Ovary (tissue), 7 donors: ENCODE measurements at regions not wholly inside any gene's neighbourhood (a gene's known extent, or its start where the extent isn't known, plus 50 kb on each side); places are given as distances from the start of the nearest gene placed in this dataset.

ENCODE experiments used
- DNase-seq, 5 donors: peaks; one replicate each; pipeline ENCODE4 v3.0.0-alpha.2; 2019 to 2020
- H3K27ac ChIP-seq, 2 donors: fragments of 200-600 bp; one replicate each; pipeline versions ENCODE4 v1.5.1 to v1.8.0; 2019 to 2022
- H3K27me3 ChIP-seq: fragments of 200-600 bp; one replicate; pipeline ENCODE4 v1.8.0; 2022
- H3K36me3 ChIP-seq: fragments of 200-600 bp; sonication (generic); one replicate; pipeline ENCODE4 v1.5.1; 2019
- H3K4me1 ChIP-seq: one replicate; pipeline ENCODE4 v1.8.1; 2013; ENCODE audit warnings: mild to moderate bottlenecking, moderate library complexity; ENCODE audit not compliant: insufficient read depth
- H3K4me3 ChIP-seq: fragments of 200-600 bp; sonication (generic); one replicate; pipeline ENCODE4 v1.5.1; 2017
- H3K9me3 ChIP-seq, 2 donors: fragments of 200-600 bp in 1 of 2; sonication (generic) in 1 of 2; one replicate each; pipeline versions ENCODE4 v1.5.1 to v1.8.1; 2013 to 2019; ENCODE audit warnings: mild to moderate bottlenecking in 1 of 2, moderate library complexity in 1 of 2
- EP300 ChIP-seq: sonication (generic); formaldehyde crosslinking; IDR thresholded peaks from one replicate; pipeline ENCODE4 v1.6.1; 2017; ENCODE audit warnings: antibody characterized with exemption
- POLR2A ChIP-seq: fragments of 450-650 bp; IDR thresholded peaks from one replicate; pipeline ENCODE4 v1.6.1; 2017; ENCODE audit warnings: antibody characterized with exemption, mild to moderate bottlenecking, moderate library complexity
- WGBS, 3 donors: extraction: QIAGEN DNeasy Blood & Tissue Kit in 1 of 3; methylation state at CpG; one replicate each; pipeline versions ENCODE4 v1.1.5 to v1.1.7; 2013 to 2017; 5-methylcytosine and 5-hydroxymethylcytosine counted together
- intact Hi-C, 4 donors: fragments of 100-400 bp; cut with DNase I; formaldehyde crosslinking; loops; one replicate each; pipeline versions ENCODE4 v1.11.0 to v1.15.1; 2022 to 2023
- TF ChIP-seq, protein P1 (sequence below), 3 donors: fragments of 450-650 bp in 2 of 3; fragments of 200-600 bp in 1 of 3; IDR thresholded peaks; one replicate each; pipeline versions ENCODE4 v1.5.1 to v1.8.0; 2016 to 2022; ENCODE audit warnings: antibody characterized with exemption in 3 of 3, mild to moderate bottlenecking in 1 of 3
- donor health status: DM: no; HTN: no; CAD: no; lungs with moderate emphysema.
- donor health status: DM: no; HTN: no; CAD: no.
- donor health status: Bipolar disorder and iron deficiency.
- donor health status: DM: no; HTN: no; CAD: no.
- donor health status: DM: yes; HTN: yes; CAD: no.

DNA sequence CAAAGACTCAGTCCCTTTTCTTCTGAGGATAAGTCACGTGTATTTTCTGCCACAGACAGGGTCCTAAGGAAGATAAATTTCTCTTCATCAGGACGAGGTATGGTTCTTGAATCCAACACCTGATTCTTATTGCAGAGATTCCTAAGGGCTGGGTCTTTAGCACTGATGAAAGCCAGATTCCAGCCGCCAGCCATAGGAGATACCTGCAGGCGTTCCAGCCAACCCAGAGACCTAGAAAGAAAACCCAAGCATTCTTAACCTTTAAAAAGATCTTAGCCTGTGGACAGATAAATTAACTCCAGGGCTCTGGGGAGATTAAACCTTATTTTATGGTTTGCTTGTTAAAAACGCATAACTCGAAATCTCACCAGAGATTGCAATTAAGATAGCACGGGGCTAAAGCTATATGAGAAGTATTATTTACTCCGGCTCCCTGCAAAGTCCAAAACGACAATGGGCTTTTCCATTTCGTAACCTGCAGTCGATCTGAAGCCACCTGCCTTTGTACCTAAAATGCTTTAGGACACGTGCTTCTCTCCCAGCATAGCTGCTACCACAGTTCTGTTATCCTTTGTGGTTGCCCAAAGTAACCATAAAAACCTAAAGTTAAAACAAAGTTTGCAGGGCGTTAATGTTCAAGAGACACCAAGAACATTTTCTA, 104.5 kb downstream of the NXPE2 start:
- intact Hi-C loops: no loop called here
- H3K4me3 ChIP-seq: no peak overlapping the region
- DNase-seq: no peak
- no peaks in the 10 kb centered on the region for H3K4me1 ChIP-seq
- no peaks in the 10 kb centered on the region for H3K36me3 ChIP-seq
- H3K9me3 ChIP-seq: no peaks in the 10 kb centered on the region
- TF ChIP-seq, protein P1, sequence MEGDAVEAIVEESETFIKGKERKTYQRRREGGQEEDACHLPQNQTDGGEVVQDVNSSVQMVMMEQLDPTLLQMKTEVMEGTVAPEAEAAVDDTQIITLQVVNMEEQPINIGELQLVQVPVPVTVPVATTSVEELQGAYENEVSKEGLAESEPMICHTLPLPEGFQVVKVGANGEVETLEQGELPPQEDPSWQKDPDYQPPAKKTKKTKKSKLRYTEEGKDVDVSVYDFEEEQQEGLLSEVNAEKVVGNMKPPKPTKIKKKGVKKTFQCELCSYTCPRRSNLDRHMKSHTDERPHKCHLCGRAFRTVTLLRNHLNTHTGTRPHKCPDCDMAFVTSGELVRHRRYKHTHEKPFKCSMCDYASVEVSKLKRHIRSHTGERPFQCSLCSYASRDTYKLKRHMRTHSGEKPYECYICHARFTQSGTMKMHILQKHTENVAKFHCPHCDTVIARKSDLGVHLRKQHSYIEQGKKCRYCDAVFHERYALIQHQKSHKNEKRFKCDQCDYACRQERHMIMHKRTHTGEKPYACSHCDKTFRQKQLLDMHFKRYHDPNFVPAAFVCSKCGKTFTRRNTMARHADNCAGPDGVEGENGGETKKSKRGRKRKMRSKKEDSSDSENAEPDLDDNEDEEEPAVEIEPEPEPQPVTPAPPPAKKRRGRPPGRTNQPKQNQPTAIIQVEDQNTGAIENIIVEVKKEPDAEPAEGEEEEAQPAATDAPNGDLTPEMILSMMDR (IDR thresholded peaks at IDR 0.05): no peak
- no peak for TF ChIP-seq POLR2A
- TF ChIP-seq EP300: no peak
- 65 to 68% (median 67%) methylated on average over 13 of the region's 13 CpGs for WGBS, 3 donors
- H3K27me3 ChIP-seq: no peaks in the 10 kb centered on the region
- H3K27ac ChIP-seq: no peak overlapping the region

DNA sequence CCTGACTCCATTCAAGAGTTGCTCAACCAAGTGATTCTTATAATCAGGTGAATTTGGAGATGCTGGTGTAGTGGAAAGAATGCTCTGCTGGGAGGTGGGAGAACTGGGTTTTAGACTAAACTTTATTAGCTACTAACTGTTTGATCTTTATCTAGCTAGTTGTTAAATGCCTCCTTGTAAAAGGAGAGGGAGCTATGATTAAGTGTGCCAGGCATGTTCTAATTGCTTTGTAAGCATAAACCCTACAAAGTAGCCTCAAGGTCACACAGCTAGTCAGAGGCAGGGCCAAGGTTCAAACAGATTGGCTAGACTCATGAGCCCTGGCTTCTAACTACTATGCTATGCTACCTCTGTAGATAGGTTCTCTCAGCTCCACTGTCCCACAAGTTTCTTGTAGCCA, 105.5 kb downstream of the NXPE2 start:
- TF ChIP-seq, protein P1 (IDR thresholded peaks at IDR 0.05): no peak
- TF ChIP-seq EP300 (no peak), POLR2A (no peak)
- no peak overlapping the region for H3K27ac ChIP-seq
- H3K36me3 ChIP-seq: no peaks in the 10 kb centered on the region
- no peaks in the 10 kb centered on the region for H3K4me1 ChIP-seq
- H3K4me3 ChIP-seq: no peak overlapping the region
- H3K27me3 ChIP-seq: no peaks in the 10 kb centered on the region
- DNase-seq: no peak
- intact Hi-C loops: no loop called here
- no peaks in the 10 kb centered on the region for H3K9me3 ChIP-seq

DNA sequence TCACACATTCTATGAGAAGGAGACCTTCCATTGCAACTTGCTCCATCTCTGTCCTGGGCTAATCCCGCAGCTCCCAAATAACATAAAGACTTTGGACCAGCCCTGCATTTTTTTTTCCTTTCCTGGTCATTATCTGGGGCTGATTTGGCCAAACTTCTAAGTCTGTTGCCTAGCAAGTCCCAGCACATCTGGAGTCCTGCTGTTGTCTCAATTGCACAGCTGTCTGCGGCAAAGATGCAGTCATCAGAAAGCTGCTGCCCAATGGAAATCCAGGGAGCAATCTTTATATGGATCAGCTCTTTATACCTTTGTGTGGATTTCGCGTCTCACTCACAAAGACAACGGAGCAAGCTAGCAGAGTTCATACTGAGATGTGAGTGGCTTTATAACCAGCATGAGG, 105.9 kb downstream of the NXPE2 start:
- 35 to 58% (median 43%) methylated on average over 5 of the region's 5 CpGs for WGBS, 3 donors
- no peaks in the 10 kb centered on the region for H3K4me1 ChIP-seq
- TF ChIP-seq EP300 (no peak), POLR2A (no peak)
- TF ChIP-seq, protein P1 (IDR thresholded peaks at IDR 0.05): no peak
- no peak overlapping the region for H3K27ac ChIP-seq
- no peak overlapping the region for H3K4me3 ChIP-seq
- no peaks in the 10 kb centered on the region for H3K27me3 ChIP-seq
- no peak for DNase-seq
- intact Hi-C loops: no loop called here
- H3K36me3 ChIP-seq: no peaks in the 10 kb centered on the region
- H3K9me3 ChIP-seq: no peaks in the 10 kb centered on the region

DNA sequence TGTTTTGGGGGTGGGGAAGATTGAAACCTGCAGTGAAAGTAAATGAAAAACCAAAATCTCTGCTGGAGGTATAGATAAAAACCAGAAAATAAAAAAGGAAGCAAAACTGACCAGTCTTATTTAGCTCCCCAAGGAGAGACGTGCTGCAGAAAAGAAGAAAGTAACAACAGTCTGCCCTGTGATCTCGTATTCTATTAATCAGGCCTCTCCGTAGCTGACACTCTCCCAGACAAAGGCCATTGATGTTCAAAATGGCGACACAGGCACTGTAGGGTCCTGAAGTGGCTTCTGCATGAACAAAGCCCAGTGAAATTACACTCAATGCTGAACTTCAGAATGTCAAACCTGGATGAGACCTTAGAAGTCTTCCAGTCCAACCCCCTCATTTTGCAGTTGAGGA, 106.6 kb downstream of the NXPE2 start:
- Histone ChIP-seq H3K4me1 (no peaks in the 10 kb centered on the region), H3K9me3 (no peaks in the 10 kb centered on the region), H3K27me3 (no peaks in the 10 kb centered on the region), H3K4me3 (no peak overlapping the region), H3K27ac (no peak overlapping the region), H3K36me3 (no peaks in the 10 kb centered on the region)
- intact Hi-C loops: no loop called here
- DNase-seq: no peak
- TF ChIP-seq, protein P1 (IDR thresholded peaks at IDR 0.05): no peak
- no peak for TF ChIP-seq POLR2A
- TF ChIP-seq EP300: no peak
- WGBS, 3 donors: 83 to 84% (median 84%) methylated on average over 4 of the region's 4 CpGs
